Naive B cell (primary cell): ENCODE measurements at regions not wholly inside any gene's neighbourhood (a gene's known extent, or its start where the extent isn't known, plus 50 kb on each side); places are given as distances from the start of the nearest gene placed in this dataset.
A peak's percentile ranks its signal among the peaks of the same experiment; 100 is the strongest.

Source experiments
- ATAC-seq, 2 donors: fragments of 150-1000 bp; cut with Tn5 transposase; 2 replicates each; pipeline ENCODE4 v1.10.0; 2021; ENCODE audit warnings: low read depth in 2 of 2, mild to moderate bottlenecking in 2 of 2, moderate library complexity in 2 of 2
- DNase-seq: peaks from one replicate; pipeline ENCODE4 v3.0.0; 2022
- H3K27ac Mint-ChIP-seq, 6 donors: one replicate each; pipeline ENCODE4 v1.8.0; 2020 to 2022; ENCODE audit warnings: mild to moderate bottlenecking in 6 of 6, mixed read lengths in 6 of 6, moderate library complexity in 5 of 6, inconsistent platforms in 2 of 6
- H3K27me3 Mint-ChIP-seq, 3 donors: one replicate each; pipeline ENCODE4 v1.8.0; 2021 to 2022; ENCODE audit warnings: mixed read lengths in 3 of 3, mild to moderate bottlenecking in 1 of 3
- H3K36me3 Mint-ChIP-seq, 2 donors: one replicate each; pipeline ENCODE4 v1.8.0; 2020 to 2022; ENCODE audit warnings: mixed read lengths in 2 of 2, inconsistent platforms in 1 of 2, mild to moderate bottlenecking in 1 of 2
- H3K4me1 Mint-ChIP-seq, 3 donors: one replicate each; pipeline ENCODE4 v1.8.0; 2020 to 2022; ENCODE audit warnings: mixed read lengths in 3 of 3, inconsistent platforms in 1 of 3, mild to moderate bottlenecking in 1 of 3, moderate library complexity in 1 of 3
- H3K4me3 Mint-ChIP-seq, 8 donors: one replicate each; pipeline ENCODE4 v1.8.0; 2020 to 2022; ENCODE audit warnings: mild to moderate bottlenecking in 8 of 8, mixed read lengths in 8 of 8, moderate library complexity in 8 of 8, inconsistent platforms in 2 of 8
- H3K9me3 Mint-ChIP-seq, 7 donors: one replicate each; pipeline ENCODE4 v1.8.0; 2020 to 2022; ENCODE audit warnings: mixed read lengths in 7 of 7, mild to moderate bottlenecking in 5 of 7, inconsistent platforms in 2 of 7, moderate library complexity in 1 of 7

GRCh38 chr1:168631671-168632400, 55.4 kb downstream of the XCL1 start:
- Mint-ChIP-seq H3K36me3 (no peaks in the 10 kb centered on the region), H3K4me1 (no peaks in the 10 kb centered on the region)
- DNase-seq: no peak

GRCh38 chr1:168634951-168635532, 58.6 kb downstream of the XCL1 start:
- DNase-seq (no peak), ATAC-seq (no peak)
- peaks cover 0 to 3% (median 0%) of the 10 kb centered on the region in 7 donors for H3K9me3 Mint-ChIP-seq
- peak overlapping the region in 1 of 6 donors; percentile 5 for H3K27ac Mint-ChIP-seq
- H3K4me1 Mint-ChIP-seq: no peaks in the 10 kb centered on the region
- H3K36me3 Mint-ChIP-seq: no peaks in the 10 kb centered on the region
- H3K4me3 Mint-ChIP-seq: no peak overlapping the region
- H3K27me3 Mint-ChIP-seq: peaks cover 4 to 24% (median 17%) of the 10 kb centered on the region in 3 donors

More at GRCh38 chr1:168631671-168632400, 55.4 kb downstream of the XCL1 start:
- Mint-ChIP-seq H3K4me3 (no peak overlapping the region), H3K9me3 (peaks cover 0 to 3% (median 0%) of the 10 kb centered on the region in 7 donors), H3K27ac (no peak overlapping the region), H3K27me3 (peaks cover 13 to 17% (median 14%) of the 10 kb centered on the region in 3 donors)
- no peak for ATAC-seq

- ATAC-seq (no peak), DNase-seq (no peak)
- no peaks in the 10 kb centered on the region for H3K4me1 Mint-ChIP-seq
- no peak overlapping the region for H3K27ac Mint-ChIP-seq
- H3K36me3 Mint-ChIP-seq: no peaks in the 10 kb centered on the region
- no peak overlapping the region for H3K4me3 Mint-ChIP-seq
- H3K27me3 Mint-ChIP-seq: peaks cover 4 to 24% (median 17%) of the 10 kb centered on the region in 3 donors
- H3K9me3 Mint-ChIP-seq: peaks cover 0 to 3% (median 0%) of the 10 kb centered on the region in 7 donors
Observed at GRCh38 chr1:168636200-168636599, 59.8 kb downstream of the XCL1 start.

- H3K36me3 Mint-ChIP-seq: no peaks in the 10 kb centered on the region
- no peak overlapping the region for H3K27ac Mint-ChIP-seq
- no peak for ATAC-seq
- peaks cover 4 to 28% (median 17%) of the 10 kb centered on the region in 3 donors for H3K27me3 Mint-ChIP-seq
- H3K9me3 Mint-ChIP-seq: peaks cover 0 to 3% (median 0%) of the 10 kb centered on the region in 7 donors
- no peak overlapping the region for H3K4me3 Mint-ChIP-seq
- no peaks in the 10 kb centered on the region for H3K4me1 Mint-ChIP-seq
- no peak for DNase-seq
Observed at GRCh38 chr1:168636642-168637111, 60.3 kb downstream of the XCL1 start.

- DNase-seq (no peak), ATAC-seq (no peak)
- Mint-ChIP-seq H3K4me3 (no peak overlapping the region), H3K27ac (no peak overlapping the region), H3K4me1 (no peaks in the 10 kb centered on the region), H3K36me3 (no peaks in the 10 kb centered on the region), H3K27me3 (peaks cover 4 to 33% (median 15%) of the 10 kb centered on the region in 3 donors), H3K9me3 (peaks cover 0 to 3% (median 0%) of the 10 kb centered on the region in 7 donors)
Observed at GRCh38 chr1:168637350-168637991, 61.1 kb downstream of the XCL1 start.

- Mint-ChIP-seq H3K4me1 (no peaks in the 10 kb centered on the region), H3K27me3 (peaks cover 4 to 40% (median 17%) of the 10 kb centered on the region in 3 donors), H3K36me3 (no peaks in the 10 kb centered on the region), H3K9me3 (peaks cover 0 to 4% (median 0%) of the 10 kb centered on the region in 7 donors), H3K27ac (no peak overlapping the region), H3K4me3 (no peak overlapping the region)
- DNase-seq: no peak
- no peak for ATAC-seq
Observed at GRCh38 chr1:168638884-168639283, 62.5 kb downstream of the XCL1 start.

- Mint-ChIP-seq H3K27ac (no peak overlapping the region), H3K4me1 (no peaks in the 10 kb centered on the region), H3K4me3 (no peak overlapping the region), H3K36me3 (no peaks in the 10 kb centered on the region), H3K9me3 (peaks cover 0 to 4% (median 0%) of the 10 kb centered on the region in 7 donors), H3K27me3 (peaks cover 4 to 45% (median 17%) of the 10 kb centered on the region in 3 donors)
- ATAC-seq (no peak), DNase-seq (no peak)
Observed at GRCh38 chr1:168640182-168640581, 63.8 kb downstream of the XCL1 start.

GRCh38 chr1:168640836-168641235, 64.4 kb downstream of the XCL1 start:
- Mint-ChIP-seq H3K27me3 (peaks cover 4 to 45% (median 17%) of the 10 kb centered on the region in 3 donors), H3K36me3 (no peaks in the 10 kb centered on the region), H3K4me3 (no peak overlapping the region), H3K27ac (no peak overlapping the region), H3K4me1 (no peaks in the 10 kb centered on the region), H3K9me3 (peaks cover 0 to 4% (median 0%) of the 10 kb centered on the region in 7 donors)
- ATAC-seq (no peak), DNase-seq (no peak)

GRCh38 chr1:168643152-168643551, 66.7 kb downstream of the XCL1 start:
- Mint-ChIP-seq H3K36me3 (no peaks in the 10 kb centered on the region), H3K4me3 (no peak overlapping the region), H3K27me3 (peaks cover 0 to 35% (median 11%) of the 10 kb centered on the region in 3 donors), H3K27ac (no peak overlapping the region), H3K9me3 (peaks cover 0 to 4% (median 0%) of the 10 kb centered on the region in 7 donors), H3K4me1 (no peaks in the 10 kb centered on the region)
- DNase-seq (no peak), ATAC-seq (no peak)
